Upper lobe of left lung (tissue), 4 donors: ENCODE measurements at regions not wholly inside any gene's neighbourhood (a gene's known extent, or its start where the extent isn't known, plus 50 kb on each side); places are given as distances from the start of the nearest gene placed in this dataset.

Source experiments
- EP300 ChIP-seq, 4 donors: sonication (generic); formaldehyde crosslinking; IDR thresholded peaks; one replicate each; pipeline ENCODE4 v1.5.1; 2017; ENCODE audit warnings: antibody characterized with exemption in 4 of 4, control low read depth in 2 of 4
- POLR2A ChIP-seq, 4 donors: fragments of 450-650 bp; IDR thresholded peaks; one replicate each; pipeline ENCODE4 v1.5.1; 2016 to 2017; ENCODE audit warnings: antibody characterized with exemption in 4 of 4, mild to moderate bottlenecking in 2 of 4
- POLR2AphosphoS5 ChIP-seq, 2 donors: sonication (generic); formaldehyde crosslinking; IDR thresholded peaks; one replicate each; pipeline ENCODE4 v1.5.1; 2017; ENCODE audit warnings: antibody characterized with exemption in 2 of 2
- TF ChIP-seq, protein P1 (sequence below), 6 experiments: fragments of 450-650 bp in 4 of 6; fragments of 200-600 bp in 2 of 6; sonication (generic) in 2 of 6; IDR thresholded peaks; one replicate each; pipeline ENCODE4 v1.5.1; 2016 to 2019; ENCODE audit warnings: antibody characterized with exemption in 6 of 6

DNA sequence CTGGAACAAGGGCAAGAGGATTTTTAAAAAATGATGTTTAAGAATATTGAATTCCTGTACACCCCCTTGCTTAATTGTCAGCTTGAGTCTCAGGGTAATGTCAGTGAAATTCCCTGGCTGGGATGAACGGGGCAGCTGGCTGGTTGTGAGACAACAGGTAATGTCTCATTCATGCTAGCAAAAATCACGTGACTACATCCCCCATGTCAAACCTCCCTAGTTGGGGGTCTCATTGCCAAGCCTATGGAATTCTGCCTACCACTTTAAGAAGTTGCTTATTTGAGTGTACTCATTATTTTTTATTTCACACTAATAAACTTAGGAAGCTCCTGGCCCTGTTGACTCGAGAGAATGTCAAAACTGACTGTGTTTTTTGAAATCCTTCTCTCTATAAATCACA lies 218.3 kb downstream of the ICOS start:
- TF ChIP-seq EP300 (IDR thresholded peaks at IDR 0.05) (no peak), POLR2A (IDR thresholded peaks at IDR 0.05) (no peak), POLR2AphosphoS5 (IDR thresholded peaks at IDR 0.05) (no peak)
- TF ChIP-seq, protein P1, sequence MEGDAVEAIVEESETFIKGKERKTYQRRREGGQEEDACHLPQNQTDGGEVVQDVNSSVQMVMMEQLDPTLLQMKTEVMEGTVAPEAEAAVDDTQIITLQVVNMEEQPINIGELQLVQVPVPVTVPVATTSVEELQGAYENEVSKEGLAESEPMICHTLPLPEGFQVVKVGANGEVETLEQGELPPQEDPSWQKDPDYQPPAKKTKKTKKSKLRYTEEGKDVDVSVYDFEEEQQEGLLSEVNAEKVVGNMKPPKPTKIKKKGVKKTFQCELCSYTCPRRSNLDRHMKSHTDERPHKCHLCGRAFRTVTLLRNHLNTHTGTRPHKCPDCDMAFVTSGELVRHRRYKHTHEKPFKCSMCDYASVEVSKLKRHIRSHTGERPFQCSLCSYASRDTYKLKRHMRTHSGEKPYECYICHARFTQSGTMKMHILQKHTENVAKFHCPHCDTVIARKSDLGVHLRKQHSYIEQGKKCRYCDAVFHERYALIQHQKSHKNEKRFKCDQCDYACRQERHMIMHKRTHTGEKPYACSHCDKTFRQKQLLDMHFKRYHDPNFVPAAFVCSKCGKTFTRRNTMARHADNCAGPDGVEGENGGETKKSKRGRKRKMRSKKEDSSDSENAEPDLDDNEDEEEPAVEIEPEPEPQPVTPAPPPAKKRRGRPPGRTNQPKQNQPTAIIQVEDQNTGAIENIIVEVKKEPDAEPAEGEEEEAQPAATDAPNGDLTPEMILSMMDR (IDR thresholded peaks at IDR 0.05), result no peak
